ENCODE measurements at regions not wholly inside any gene's neighbourhood (a gene's known extent, or its start where the extent isn't known, plus 50 kb on each side); places are given as distances from the start of the nearest gene placed in this dataset.
"Not testable (repeated sequence)": the region's sequence is repeated elsewhere in the genome, so short reads cannot be mapped to it uniquely, and the experiment has no call there.

GRCh38 chr3:192038726-192039125 is 577.8 kb downstream of the PYDC2 start:
- H3K4me3 ChIP-seq (ENCODE audit: low read depth, low read length): no peak overlapping the region
- 69% methylated on average over 3 of the region's 3 CpGs for WGBS
- H3K36me3 ChIP-seq (ENCODE audit: insufficient read depth): no peaks in the 10 kb centered on the region
- H3K4me1 ChIP-seq (ENCODE audit: insufficient read depth): no peaks in the 10 kb centered on the region
- no peak overlapping the region for H3K27ac ChIP-seq (ENCODE audit: low read depth)
- no peak for DNase-seq (ENCODE audit: extremely low spot score)

GRCh38 chr3:192039593-192039992 is 578.6 kb downstream of the PYDC2 start:
- Histone ChIP-seq H3K27ac (ENCODE audit: low read depth) (no peak overlapping the region), H3K4me3 (ENCODE audit: low read depth, low read length) (no peak overlapping the region), H3K4me1 (ENCODE audit: insufficient read depth) (no peaks in the 10 kb centered on the region), H3K36me3 (ENCODE audit: insufficient read depth) (no peaks in the 10 kb centered on the region)
- whole genome bisulfite sequencing: 24% methylated on average over 5 of the region's 5 CpGs
- DNase-seq (ENCODE audit: extremely low spot score): no peak

GRCh38 chr3:192040282-192041043 is 579.5 kb downstream of the PYDC2 start:
- no peak overlapping the region for H3K4me3 ChIP-seq (ENCODE audit: low read depth, low read length)
- WGBS: 69% methylated on average over 5 of the region's 5 CpGs
- H3K27ac ChIP-seq (ENCODE audit: low read depth): no peak overlapping the region
- H3K36me3 ChIP-seq (ENCODE audit: insufficient read depth): no peaks in the 10 kb centered on the region
- DNase-seq (ENCODE audit: extremely low spot score): no peak
- no peaks in the 10 kb centered on the region for H3K4me1 ChIP-seq (ENCODE audit: insufficient read depth)

GRCh38 chr3:192042116-192042515 is 581.2 kb downstream of the PYDC2 start:
- WGBS: 89% methylated on average over 3 of the region's 3 CpGs
- Histone ChIP-seq H3K4me3 (ENCODE audit: low read depth, low read length) (no peak overlapping the region), H3K4me1 (ENCODE audit: insufficient read depth) (no peaks in the 10 kb centered on the region), H3K36me3 (ENCODE audit: insufficient read depth) (no peaks in the 10 kb centered on the region), H3K27ac (ENCODE audit: low read depth) (no peak overlapping the region)
- DNase-seq (ENCODE audit: extremely low spot score): no peak

GRCh38 chr3:192054881-192055280 is 593.9 kb downstream of the PYDC2 start:
- H3K4me3 ChIP-seq (ENCODE audit: low read depth, low read length): no peak overlapping the region
- H3K4me1 ChIP-seq (ENCODE audit: insufficient read depth): no peaks in the 10 kb centered on the region
- DNase-seq (ENCODE audit: extremely low spot score): no peak
- no peaks in the 10 kb centered on the region for H3K36me3 ChIP-seq (ENCODE audit: insufficient read depth)
- H3K27ac ChIP-seq (ENCODE audit: low read depth): no peak overlapping the region
- 63% methylated on average over 2 of the region's 2 CpGs for WGBS

- Histone ChIP-seq H3K36me3 (ENCODE audit: insufficient read depth) (no peaks in the 10 kb centered on the region), H3K4me3 (ENCODE audit: low read depth, low read length) (no peak overlapping the region), H3K27ac (ENCODE audit: low read depth) (no peak overlapping the region), H3K4me1 (ENCODE audit: insufficient read depth) (no peaks in the 10 kb centered on the region)
- WGBS: 39% methylated on average over 3 of the region's 3 CpGs
- no peak for DNase-seq (ENCODE audit: extremely low spot score)
Observed at GRCh38 chr3:192055946-192056345, 595.0 kb downstream of the PYDC2 start.

GRCh38 chr3:192057261-192057660 is 596.3 kb downstream of the PYDC2 start:
- Histone ChIP-seq H3K4me3 (ENCODE audit: low read depth, low read length) (no peak overlapping the region), H3K4me1 (ENCODE audit: insufficient read depth) (no peaks in the 10 kb centered on the region), H3K27ac (ENCODE audit: low read depth) (no peak overlapping the region), H3K36me3 (ENCODE audit: insufficient read depth) (no peaks in the 10 kb centered on the region)
- no peak for DNase-seq (ENCODE audit: extremely low spot score)
- 75% methylated on average over 3 of the region's 3 CpGs for WGBS

- Histone ChIP-seq H3K4me3 (ENCODE audit: low read depth, low read length) (no peak overlapping the region), H3K4me1 (ENCODE audit: insufficient read depth) (no peaks in the 10 kb centered on the region), H3K27ac (ENCODE audit: low read depth) (no peak overlapping the region), H3K36me3 (ENCODE audit: insufficient read depth) (no peaks in the 10 kb centered on the region)
- WGBS: 39% methylated on average over 3 of the region's 3 CpGs
- DNase-seq (ENCODE audit: extremely low spot score): no peak
Observed at GRCh38 chr3:192060160-192060781, 599.3 kb downstream of the PYDC2 start.

GRCh38 chr3:192061426-192061825 is 600.5 kb downstream of the PYDC2 start:
- Histone ChIP-seq H3K4me1 (ENCODE audit: insufficient read depth) (no peaks in the 10 kb centered on the region), H3K4me3 (ENCODE audit: low read depth, low read length) (no peak overlapping the region), H3K36me3 (ENCODE audit: insufficient read depth) (no peaks in the 10 kb centered on the region), H3K27ac (ENCODE audit: low read depth) (no peak overlapping the region)
- no peak for DNase-seq (ENCODE audit: extremely low spot score)
- WGBS: 88% methylated on average over 2 of the region's 2 CpGs

- H3K36me3 ChIP-seq (ENCODE audit: insufficient read depth): no peaks in the 10 kb centered on the region
- 87% methylated on average over 3 of the region's 3 CpGs for WGBS
Observed at GRCh38 chr3:192062186-192062585, 601.2 kb downstream of the PYDC2 start.

GRCh38 chr3:192063570-192063969 is 602.6 kb downstream of the PYDC2 start:
- Histone ChIP-seq H3K36me3 (ENCODE audit: insufficient read depth) (no peaks in the 10 kb centered on the region), H3K27ac (ENCODE audit: low read depth) (no peak overlapping the region), H3K4me3 (ENCODE audit: low read depth, low read length) (no peak overlapping the region), H3K4me1 (ENCODE audit: insufficient read depth) (no peaks in the 10 kb centered on the region)
- WGBS: 66% methylated on average over 16 of the region's 16 CpGs
- DNase-seq (ENCODE audit: extremely low spot score): no peak

More at GRCh38 chr3:192062186-192062585, 601.2 kb downstream of the PYDC2 start:
- no peaks in the 10 kb centered on the region for H3K4me1 ChIP-seq (ENCODE audit: insufficient read depth)
- no peak for DNase-seq (ENCODE audit: extremely low spot score)
- no peak overlapping the region for H3K4me3 ChIP-seq (ENCODE audit: low read depth, low read length)
- H3K27ac ChIP-seq (ENCODE audit: low read depth): no peak overlapping the region

GRCh38 chr3:192064959-192065358 is 604.0 kb downstream of the PYDC2 start:
- H3K36me3 ChIP-seq (ENCODE audit: insufficient read depth): no peaks in the 10 kb centered on the region
- no peak for DNase-seq (ENCODE audit: extremely low spot score)
- H3K4me1 ChIP-seq (ENCODE audit: insufficient read depth): no peaks in the 10 kb centered on the region
- no peak overlapping the region for H3K4me3 ChIP-seq (ENCODE audit: low read depth, low read length)
- 68% methylated on average over 1 of the region's 1 CpG for WGBS
- H3K27ac ChIP-seq (ENCODE audit: low read depth): no peak overlapping the region

- H3K36me3 ChIP-seq (ENCODE audit: insufficient read depth); H3K27ac ChIP-seq (ENCODE audit: low read depth); H3K4me3 ChIP-seq (ENCODE audit: low read depth, low read length); DNase-seq (ENCODE audit: extremely low spot score); H3K4me1 ChIP-seq (ENCODE audit: insufficient read depth): not testable (repeated sequence)
- 92% methylated on average over 14 of the region's 14 CpGs for WGBS
Observed at GRCh38 chr3:192066253-192066652, 605.3 kb downstream of the PYDC2 start.

GRCh38 chr3:192068464-192069254 is 607.7 kb downstream of the PYDC2 start:
- WGBS: 57% methylated on average over 3 of the region's 3 CpGs
- Histone ChIP-seq H3K36me3 (ENCODE audit: insufficient read depth) (no peaks in the 10 kb centered on the region), H3K27ac (ENCODE audit: low read depth) (no peak overlapping the region)

More at GRCh38 chr3:192068464-192069254, 607.7 kb downstream of the PYDC2 start:
- no peak for DNase-seq (ENCODE audit: extremely low spot score)
- no peaks in the 10 kb centered on the region for H3K4me1 ChIP-seq (ENCODE audit: insufficient read depth)
- H3K4me3 ChIP-seq (ENCODE audit: low read depth, low read length): no peak overlapping the region

All from urinary bladder (tissue), 3 donors.